ENCODE measurements at regions not wholly inside any gene's neighbourhood (a gene's known extent, or its start where the extent isn't known, plus 50 kb on each side); places are given as distances from the start of the nearest gene placed in this dataset.

GRCh38 chr20:57826666-57827287 lies 117.0 kb upstream of the PMEPA1 start:
- H3K27me3 ChIP-seq = no peaks in the 10 kb centered on the region
- no peaks in the 10 kb centered on the region for H3K9me3 ChIP-seq
- no peak overlapping the region for H3K4me3 ChIP-seq
- TF ChIP-seq POLR2A (IDR thresholded peaks at IDR 0.05) (no peak), POLR2AphosphoS5 (IDR thresholded peaks at IDR 0.05) (no peak), CTCF (IDR thresholded peaks at IDR 0.05) (no peak)
- H3K27ac ChIP-seq = no peak overlapping the region
- intact Hi-C loops (cut with DNase I; ENCODE audit: low total_unique reads) = no loop called here
- H3K36me3 ChIP-seq = no peaks in the 10 kb centered on the region
- H3K4me1 ChIP-seq = no peaks in the 10 kb centered on the region
- DNase-seq (ENCODE audit: low spot score in 2 of 2) = no peak

- no peak for DNase-seq (ENCODE audit: low spot score in 2 of 2)
- H3K27me3 ChIP-seq = no peaks in the 10 kb centered on the region
- intact Hi-C loops (cut with DNase I; ENCODE audit: low total_unique reads) = no loop called here
- H3K36me3 ChIP-seq = no peaks in the 10 kb centered on the region
- no peak overlapping the region for H3K4me3 ChIP-seq
- TF ChIP-seq POLR2A (IDR thresholded peaks at IDR 0.05) = no peak
- no peak for TF ChIP-seq CTCF (IDR thresholded peaks at IDR 0.05)
- no peak for TF ChIP-seq POLR2AphosphoS5 (IDR thresholded peaks at IDR 0.05)
- no peaks in the 10 kb centered on the region for H3K4me1 ChIP-seq
- H3K9me3 ChIP-seq = no peaks in the 10 kb centered on the region
- H3K27ac ChIP-seq = no peak overlapping the region
Observed at GRCh38 chr20:57824909-57825308, 115.1 kb upstream of the PMEPA1 start.

GRCh38 chr20:57821935-57822334 lies 112.1 kb upstream of the PMEPA1 start:
- Histone ChIP-seq H3K36me3 (no peaks in the 10 kb centered on the region), H3K4me1 (no peaks in the 10 kb centered on the region), H3K27me3 (peaks cover 0 to 4% of the 10 kb centered on the region in 2 donors), H3K4me3 (no peak overlapping the region), H3K9me3 (no peaks in the 10 kb centered on the region), H3K27ac (no peak overlapping the region)
- intact Hi-C loops (cut with DNase I; ENCODE audit: low total_unique reads) = no loop called here
- DNase-seq (ENCODE audit: low spot score in 2 of 2) = no peak
- TF ChIP-seq CTCF (IDR thresholded peaks at IDR 0.05) (no peak), POLR2A (IDR thresholded peaks at IDR 0.05) (no peak), POLR2AphosphoS5 (IDR thresholded peaks at IDR 0.05) (no peak)

GRCh38 chr20:57819691-57820380 lies 110.0 kb upstream of the PMEPA1 start:
- H3K4me3 ChIP-seq = no peak overlapping the region
- DNase-seq (ENCODE audit: low spot score in 2 of 2) = no peak
- H3K27ac ChIP-seq = no peak overlapping the region
- intact Hi-C loops (cut with DNase I; ENCODE audit: low total_unique reads) = no loop called here
- peaks cover 0 to 4% of the 10 kb centered on the region in 2 donors for H3K27me3 ChIP-seq
- no peaks in the 10 kb centered on the region for H3K36me3 ChIP-seq
- no peaks in the 10 kb centered on the region for H3K4me1 ChIP-seq
- TF ChIP-seq POLR2AphosphoS5 (IDR thresholded peaks at IDR 0.05) = no peak
- TF ChIP-seq CTCF (IDR thresholded peaks at IDR 0.05) = no peak
- H3K9me3 ChIP-seq = no peaks in the 10 kb centered on the region

- H3K9me3 ChIP-seq = no peaks in the 10 kb centered on the region
- no peak for DNase-seq (ENCODE audit: low spot score in 2 of 2)
- H3K4me1 ChIP-seq = no peaks in the 10 kb centered on the region
- no peak overlapping the region for H3K27ac ChIP-seq
- intact Hi-C loops (cut with DNase I; ENCODE audit: low total_unique reads) = no loop called here
- H3K36me3 ChIP-seq = no peaks in the 10 kb centered on the region
- H3K4me3 ChIP-seq = no peak overlapping the region
- H3K27me3 ChIP-seq = peaks cover 0 to 4% of the 10 kb centered on the region in 2 donors
- TF ChIP-seq POLR2A (IDR thresholded peaks at IDR 0.05) (no peak), CTCF (IDR thresholded peaks at IDR 0.05) (no peak), POLR2AphosphoS5 (IDR thresholded peaks at IDR 0.05) (no peak)
Observed at GRCh38 chr20:57819291-57819690, 109.5 kb upstream of the PMEPA1 start.

All from breast epithelium (tissue), 4 donors.